ENCODE measurements at regions not wholly inside any gene's neighbourhood (a gene's known extent, or its start where the extent isn't known, plus 50 kb on each side); places are given as distances from the start of the nearest gene placed in this dataset.

GRCh38 chr7:25725451-25725850 lies 426.5 kb upstream of the NFE2L3 start:
- H3K27ac ChIP-seq (ENCODE audit: low read length): no peak overlapping the region
- H3K9ac ChIP-seq (ENCODE audit: low read length): no peak overlapping the region
- POLR2A ChIA-PET (ENCODE audit: unreplicated experiment): no interaction called here
- no peaks in the 10 kb centered on the region for H3F3A ChIP-seq (ENCODE audit: low read length, unreplicated experiment)
- CTCF ChIA-PET: no interaction called here
- intact Hi-C loops (cut with micrococcal nuclease): no loop called here
- H4K20me1 ChIP-seq (ENCODE audit: low read length): no peaks in the 10 kb centered on the region
- H3K79me2 ChIP-seq (ENCODE audit: low read length): no peaks in the 10 kb centered on the region
- no peaks in the 10 kb centered on the region for H3K9me3 ChIP-seq (ENCODE audit: low read length)
- H3K4me1 ChIP-seq (ENCODE audit: insufficient read depth, low read length): no peaks in the 10 kb centered on the region
- H3K36me3 ChIP-seq (ENCODE audit: low read depth, low read length): no peaks in the 10 kb centered on the region
- DNase-seq: no peak
- no peaks in the 10 kb centered on the region for H3K9me2 ChIP-seq (replicated peaks; ENCODE audit: low read length)
- BruUV-seq (replicated peaks): no TSS peak
- no peak for TF ChIP-seq CTCF (conservative IDR thresholded peaks at IDR 0.05; ENCODE audit: low read depth, low read length)
- no peak for TF ChIP-seq EZH2 (IDR thresholded peaks at IDR 0.05; ENCODE audit: low read length, unreplicated experiment)
- no peak for TF ChIP-seq EZH2phosphoT487 (IDR thresholded peaks at IDR 0.05; ENCODE audit: borderline replicate concordance, low read length)
- H3K27me3 ChIP-seq (ENCODE audit: low read length): peaks cover 50% of the 10 kb centered on the region
- no peak for ATAC-seq
- H2AFZ ChIP-seq (ENCODE audit: low read length): no peak overlapping the region
- no peak overlapping the region for H3K4me2 ChIP-seq (ENCODE audit: low read length)
- H3K4me3 ChIP-seq (ENCODE audit: low read length): no peak overlapping the region

DNA sequence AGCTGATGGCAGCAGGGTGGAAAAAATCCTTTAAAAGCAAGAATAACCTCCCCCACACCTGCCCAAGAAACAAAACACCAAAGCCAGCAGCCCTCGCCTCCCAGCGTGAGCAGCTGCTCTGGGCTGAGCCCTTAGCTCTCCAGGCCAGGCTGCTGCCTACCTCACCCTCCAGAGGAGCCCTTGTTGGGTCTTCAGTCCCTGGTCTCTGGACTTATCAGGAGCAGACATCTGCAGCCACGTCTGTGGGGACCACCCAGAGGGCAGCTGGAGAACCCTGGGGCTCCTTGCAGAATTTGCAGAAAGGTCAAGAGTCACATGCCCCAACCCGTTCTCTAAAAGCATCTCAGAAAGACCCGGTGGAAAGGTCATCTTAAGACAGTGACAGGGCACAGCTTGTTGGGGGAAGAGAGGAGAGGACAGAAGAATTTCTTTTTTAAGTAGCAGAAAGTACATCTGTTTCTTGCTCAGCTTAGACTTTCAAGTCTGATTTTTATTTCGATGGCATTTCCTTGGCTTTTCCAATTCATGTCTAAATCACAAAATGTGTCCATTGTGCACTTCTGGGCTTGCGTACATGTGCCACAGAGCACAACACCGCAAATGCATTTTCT lies 425.7 kb upstream of the NFE2L3 start:
- POLR2A ChIA-PET (ENCODE audit: unreplicated experiment): no interaction called here
- intact Hi-C loops (cut with micrococcal nuclease): no loop called here

More for the DNA sequence above, 425.7 kb upstream of the NFE2L3 start:
- no TSS peak for BruUV-seq (replicated peaks)
- peaks cover 58% of the 10 kb centered on the region for H3K27me3 ChIP-seq (ENCODE audit: low read length)
- no peak overlapping the region for H3K27ac ChIP-seq (ENCODE audit: low read length)
- no peaks in the 10 kb centered on the region for H3F3A ChIP-seq (ENCODE audit: low read length, unreplicated experiment)
- H2AFZ ChIP-seq (ENCODE audit: low read length): no peak overlapping the region
- CTCF ChIA-PET: no interaction called here
- no peaks in the 10 kb centered on the region for H4K20me1 ChIP-seq (ENCODE audit: low read length)
- TF ChIP-seq CTCF (conservative IDR thresholded peaks at IDR 0.05; ENCODE audit: low read depth, low read length): no peak
- TF ChIP-seq EZH2phosphoT487 (IDR thresholded peaks at IDR 0.05; ENCODE audit: borderline replicate concordance, low read length): no peak
- TF ChIP-seq EZH2 (IDR thresholded peaks at IDR 0.05; ENCODE audit: low read length, unreplicated experiment): no peak
- H3K4me2 ChIP-seq (ENCODE audit: low read length): no peak overlapping the region
- no peaks in the 10 kb centered on the region for H3K4me1 ChIP-seq (ENCODE audit: insufficient read depth, low read length)
- no peaks in the 10 kb centered on the region for H3K9me2 ChIP-seq (replicated peaks; ENCODE audit: low read length)
- H3K36me3 ChIP-seq (ENCODE audit: low read depth, low read length): no peaks in the 10 kb centered on the region
- DNase-seq: no peak
- H3K9me3 ChIP-seq (ENCODE audit: low read length): no peaks in the 10 kb centered on the region
- H3K79me2 ChIP-seq (ENCODE audit: low read length): no peaks in the 10 kb centered on the region
- H3K9ac ChIP-seq (ENCODE audit: low read length): no peak overlapping the region
- H3K4me3 ChIP-seq (ENCODE audit: low read length): no peak overlapping the region
- no peak for ATAC-seq

Measured in PC-3 (cell line).